BLaER1 treated with 17β-estradiol and CSF1 and Interleukin-3, amounts not matched to agents 10 nM and 100 nM (cell line): ENCODE measurements at regions not wholly inside any gene's neighbourhood (a gene's known extent, or its start where the extent isn't known, plus 50 kb on each side); places are given as distances from the start of the nearest gene placed in this dataset.

Experiments used
- H3K27ac ChIP-seq, 11 experiments: shearing (Covaris generic); formaldehyde crosslinking; 2 replicates each; pipeline ENCODE4 v1.8.1; 2022
- H3K27me3 ChIP-seq, 11 experiments: shearing (Covaris generic); formaldehyde crosslinking; 2 replicates each; pipeline ENCODE4 v1.8.1; 2022
- H3K36me3 ChIP-seq, 11 experiments: shearing (Covaris generic); formaldehyde crosslinking; 2 replicates each; pipeline ENCODE4 v1.8.1; 2022
- H3K4me1 ChIP-seq, 10 experiments: shearing (Covaris generic); formaldehyde crosslinking; 2 replicates each; pipeline ENCODE4 v1.8.1; 2022
- H3K4me2 ChIP-seq, 11 experiments: shearing (Covaris generic); formaldehyde crosslinking; 2 replicates each; pipeline ENCODE4 v1.8.1; 2022
- H3K4me3 ChIP-seq, 10 experiments: shearing (Covaris generic); formaldehyde crosslinking; 2 replicates each; pipeline ENCODE4 v1.8.1; 2022
- H3K9ac ChIP-seq, 11 experiments: shearing (Covaris generic); formaldehyde crosslinking; 2 replicates each; pipeline ENCODE4 v1.8.1; 2022
- H3K9me3 ChIP-seq, 11 experiments: shearing (Covaris generic); formaldehyde crosslinking; replicated peaks in 1 of 11; 2 replicates each; pipeline ENCODE4 v1.8.1; 2022
- H4K20me1 ChIP-seq, 11 experiments: shearing (Covaris generic); formaldehyde crosslinking; 2 replicates each; pipeline ENCODE4 v1.8.1; 2022
- Cebpa-rat ChIP-seq, 11 experiments: shearing (Covaris generic); IDR thresholded peaks; 2 replicates each; pipeline ENCODE4 v1.8.1; 2022

DNA sequence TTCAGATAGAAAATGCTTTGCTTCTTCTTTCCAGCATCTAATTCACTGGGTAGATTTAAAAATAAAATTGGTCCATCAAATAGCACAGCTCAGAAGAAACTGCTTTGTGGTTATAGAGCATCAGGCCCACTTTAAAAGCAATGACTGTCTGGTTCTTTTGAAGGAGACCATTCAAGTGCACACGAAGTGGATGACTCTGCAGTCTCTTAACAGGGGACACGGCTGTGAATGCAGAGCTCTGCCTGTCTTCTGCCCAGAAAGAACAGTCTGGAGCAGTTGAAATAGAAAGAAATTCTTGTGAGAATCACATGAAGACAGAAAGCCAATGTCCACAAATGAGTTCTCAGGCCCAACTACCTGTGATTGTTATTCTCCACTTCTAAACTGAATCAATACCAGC, 138.7 kb upstream of the PLEKHA5 start:
- no peak overlapping the region for H3K27ac ChIP-seq
- no peaks in the 10 kb centered on the region for H3K4me1 ChIP-seq
- no peaks in the 10 kb centered on the region for H3K27me3 ChIP-seq

DNA sequence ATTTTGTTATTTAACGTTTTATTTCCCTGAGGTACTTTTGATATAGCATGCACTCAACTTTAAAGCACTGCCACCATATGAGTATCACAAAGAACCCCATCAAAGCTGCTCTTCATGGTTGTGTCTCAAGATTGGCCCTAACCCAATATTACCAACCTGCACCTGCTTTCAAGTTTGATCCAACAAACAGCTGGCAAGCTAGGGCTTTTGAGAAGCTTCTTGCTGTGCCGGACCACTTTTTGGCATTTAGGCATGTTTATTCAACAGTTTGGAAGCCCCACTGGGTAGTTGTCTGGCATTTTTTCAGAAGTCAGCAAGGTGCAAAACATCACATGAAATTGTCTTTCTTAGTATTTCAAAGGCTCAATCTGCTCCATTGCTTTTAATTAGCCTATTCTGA, 137.2 kb upstream of the PLEKHA5 start:
- Histone ChIP-seq H3K4me2 (no peak overlapping the region), H3K27ac (no peak overlapping the region), H3K36me3 (no peaks in the 10 kb centered on the region), H3K4me3 (no peak overlapping the region), H4K20me1 (no peaks in the 10 kb centered on the region), H3K9me3 (no peaks in the 10 kb centered on the region), H3K4me1 (no peaks in the 10 kb centered on the region), H3K9ac (no peak overlapping the region), H3K27me3 (no peaks in the 10 kb centered on the region)
- no peak for TF ChIP-seq Cebpa-rat (IDR thresholded peaks at IDR 0.05)

More for the DNA sequence above, 138.7 kb upstream of the PLEKHA5 start:
- Histone ChIP-seq H3K36me3 (no peaks in the 10 kb centered on the region), H3K9me3 (no peaks in the 10 kb centered on the region), H3K4me2 (no peak overlapping the region), H3K9ac (no peak overlapping the region), H4K20me1 (no peaks in the 10 kb centered on the region), H3K4me3 (no peak overlapping the region)
- no peak for TF ChIP-seq Cebpa-rat (IDR thresholded peaks at IDR 0.05)

DNA sequence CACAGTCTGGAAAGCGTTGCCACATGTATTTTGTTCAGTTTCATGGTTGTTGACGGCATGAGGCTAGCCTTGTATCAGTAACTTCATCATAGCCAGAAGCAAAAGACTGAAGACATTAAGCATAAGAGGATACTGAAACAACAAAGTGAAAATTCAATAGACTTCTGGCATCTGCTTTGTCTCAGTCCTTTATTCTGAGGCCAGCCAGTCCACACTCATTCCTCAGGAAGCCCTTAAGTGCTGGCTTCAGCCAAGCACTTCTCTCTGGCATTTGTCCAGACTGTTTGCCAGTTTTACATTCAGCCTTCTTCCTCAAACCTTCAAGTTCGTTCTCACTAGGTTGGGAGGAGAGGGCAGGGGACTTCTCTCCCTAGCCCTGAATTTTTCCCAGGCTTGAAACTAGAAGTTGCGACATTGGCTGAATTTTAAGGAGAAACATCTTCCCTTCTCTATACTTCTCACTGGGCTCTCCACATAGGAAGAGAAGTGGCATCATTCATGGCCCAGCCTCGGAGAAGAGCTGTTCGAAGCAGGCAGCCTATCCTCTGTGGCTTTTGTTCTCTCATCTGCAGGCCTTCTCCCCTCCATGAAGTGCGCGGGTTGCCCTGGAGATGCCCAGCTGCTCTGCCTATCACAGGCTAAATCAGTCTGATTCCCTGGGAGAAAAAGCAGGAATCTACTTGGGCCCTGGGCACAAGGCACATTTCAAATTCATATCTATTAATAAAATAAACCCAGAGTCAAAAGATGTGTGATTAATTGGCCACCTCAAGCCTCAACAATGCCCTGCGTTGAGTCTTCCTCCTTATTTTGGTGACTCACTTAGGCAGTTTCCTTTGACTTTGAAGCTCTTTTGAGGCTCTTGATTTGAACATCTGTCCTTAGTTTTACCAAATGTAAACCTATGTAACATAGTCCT, 130.9 kb upstream of the PLEKHA5 start:
- no peaks in the 10 kb centered on the region for H3K27me3 ChIP-seq
- H3K4me1 ChIP-seq = no peaks in the 10 kb centered on the region
- H4K20me1 ChIP-seq = no peaks in the 10 kb centered on the region
- H3K27ac ChIP-seq = no peak overlapping the region
- H3K4me3 ChIP-seq = no peak overlapping the region
- no peaks in the 10 kb centered on the region for H3K9me3 ChIP-seq
- TF ChIP-seq Cebpa-rat (IDR thresholded peaks at IDR 0.05) = peak in 1 of 11 experiments; percentile 44; a peak in 2 of 22 replicates
- H3K9ac ChIP-seq = no peak overlapping the region
- peak overlapping the region in 1 of 11 experiments; percentile 3; a peak in 1 of 22 replicates for H3K4me2 ChIP-seq
- H3K36me3 ChIP-seq = no peaks in the 10 kb centered on the region

DNA sequence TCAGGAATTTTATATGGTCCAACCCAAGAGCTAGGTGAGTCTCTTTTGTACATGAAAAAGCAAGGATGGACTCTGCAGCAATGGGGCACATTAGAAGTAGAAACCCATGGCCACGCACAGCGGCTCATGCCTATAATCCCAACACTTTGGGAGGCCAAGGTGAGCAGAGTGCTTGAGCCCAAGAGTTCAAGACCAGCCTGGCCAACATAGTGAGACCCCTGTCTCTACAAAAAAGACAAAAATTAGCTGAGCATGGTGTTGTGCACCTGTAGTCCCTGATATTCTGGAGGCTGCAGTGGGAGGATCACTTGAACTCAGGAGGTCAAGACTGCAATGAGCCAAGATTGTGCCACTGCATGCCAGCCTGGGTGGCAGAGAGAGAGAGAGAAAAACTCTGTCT, 128.7 kb upstream of the PLEKHA5 start:
- H3K4me2 ChIP-seq = no peak overlapping the region
- no peak overlapping the region for H3K27ac ChIP-seq
- H3K4me1 ChIP-seq = no peaks in the 10 kb centered on the region
- TF ChIP-seq Cebpa-rat (IDR thresholded peaks at IDR 0.05) = no peak
- no peak overlapping the region for H3K4me3 ChIP-seq
- H3K36me3 ChIP-seq = no peaks in the 10 kb centered on the region
- H3K9ac ChIP-seq = no peak overlapping the region
- no peaks in the 10 kb centered on the region for H3K9me3 ChIP-seq
- H3K27me3 ChIP-seq = no peaks in the 10 kb centered on the region
- H4K20me1 ChIP-seq = no peaks in the 10 kb centered on the region

DNA sequence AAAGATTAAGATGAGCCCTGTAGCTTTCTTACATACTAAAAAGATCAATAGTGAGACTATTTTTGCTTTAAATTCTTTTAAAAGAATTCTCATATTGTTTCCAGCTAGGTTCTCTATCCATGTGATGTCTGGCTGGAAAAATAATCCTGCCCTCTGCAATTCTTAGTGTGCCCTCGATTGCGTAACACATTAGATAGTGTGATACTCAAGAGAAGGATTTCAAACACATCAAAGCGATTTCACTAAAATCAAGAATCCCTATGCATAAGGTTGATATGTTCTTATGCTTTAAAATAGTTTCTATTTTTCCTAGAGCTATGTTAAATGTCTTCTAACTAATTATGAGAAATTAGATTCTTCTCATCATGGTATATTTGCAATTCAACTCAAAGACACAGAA, 127.3 kb upstream of the PLEKHA5 start:
- Histone ChIP-seq H3K9ac (no peak overlapping the region), H3K4me2 (no peak overlapping the region), H3K4me1 (no peaks in the 10 kb centered on the region), H3K27me3 (no peaks in the 10 kb centered on the region), H3K36me3 (no peaks in the 10 kb centered on the region), H4K20me1 (no peaks in the 10 kb centered on the region), H3K9me3 (no peaks in the 10 kb centered on the region), H3K27ac (no peak overlapping the region), H3K4me3 (no peak overlapping the region)
- peak in 4 of 11 experiments; percentile 24 to 84 (median 77); a peak in 7 of 22 replicates for TF ChIP-seq Cebpa-rat (IDR thresholded peaks at IDR 0.05)

DNA sequence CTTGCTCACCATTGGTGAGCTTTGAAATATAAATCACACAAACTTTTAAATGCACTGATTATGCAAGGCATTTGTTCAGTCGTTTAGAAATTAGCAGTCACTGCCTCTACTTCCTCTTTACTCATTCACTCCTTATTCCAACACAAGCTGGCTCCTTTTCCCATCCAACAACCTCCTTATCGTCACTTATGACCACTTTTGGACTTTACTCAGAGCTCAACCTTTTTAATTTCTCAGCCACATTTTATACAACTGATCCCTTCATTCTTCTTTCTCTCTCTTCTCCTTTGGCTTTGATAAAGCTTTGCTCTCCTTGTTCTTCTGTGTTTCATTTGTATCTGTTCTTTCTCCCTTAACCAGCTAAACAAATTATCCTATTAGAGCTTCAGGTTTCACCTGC, 126.4 kb upstream of the PLEKHA5 start:
- no peak overlapping the region for H3K27ac ChIP-seq
- no peak overlapping the region for H3K4me2 ChIP-seq
- no peaks in the 10 kb centered on the region for H3K4me1 ChIP-seq

DNA sequence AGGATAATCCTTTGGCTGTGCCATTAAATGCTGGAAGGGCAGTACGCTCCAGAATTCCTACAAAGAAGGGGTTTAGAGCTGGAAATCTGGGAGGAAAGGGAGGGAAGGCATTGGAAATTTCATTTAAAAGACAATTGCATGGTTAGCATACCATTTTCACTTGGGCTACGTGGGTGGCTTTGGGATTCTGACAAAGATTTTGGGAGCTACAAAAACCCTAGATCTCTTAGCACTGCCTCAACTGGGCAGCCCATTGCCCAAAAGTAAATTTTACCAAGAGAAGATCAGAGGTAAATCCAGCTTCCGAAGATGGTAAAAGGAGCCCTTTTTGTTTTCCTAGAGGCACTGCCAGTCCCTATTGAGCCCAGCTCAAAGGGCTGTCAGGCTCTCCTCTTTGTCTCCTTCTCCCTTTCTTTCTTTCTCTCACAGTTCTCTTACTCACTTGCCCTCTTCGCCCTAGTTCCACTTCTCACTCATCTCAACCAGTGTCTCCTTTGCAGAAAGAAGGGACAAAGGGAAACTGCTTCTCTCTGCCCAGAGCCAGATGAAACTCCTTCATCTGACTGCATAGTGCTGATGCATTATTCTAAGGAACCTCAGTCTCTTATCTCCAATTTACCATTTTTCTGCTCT, 125.4 kb upstream of the PLEKHA5 start:
- no peaks in the 10 kb centered on the region for H4K20me1 ChIP-seq
- H3K4me2 ChIP-seq = no peak overlapping the region
- H3K27ac ChIP-seq = no peak overlapping the region
- H3K27me3 ChIP-seq = no peaks in the 10 kb centered on the region
- no peaks in the 10 kb centered on the region for H3K36me3 ChIP-seq
- no peaks in the 10 kb centered on the region for H3K4me1 ChIP-seq
- no peaks in the 10 kb centered on the region for H3K9me3 ChIP-seq
- no peak overlapping the region for H3K4me3 ChIP-seq
- no peak for TF ChIP-seq Cebpa-rat (IDR thresholded peaks at IDR 0.05)
- no peak overlapping the region for H3K9ac ChIP-seq

More for the DNA sequence above, 126.4 kb upstream of the PLEKHA5 start:
- Histone ChIP-seq H3K9me3 (no peaks in the 10 kb centered on the region), H3K27me3 (no peaks in the 10 kb centered on the region), H3K4me3 (no peak overlapping the region), H4K20me1 (no peaks in the 10 kb centered on the region), H3K9ac (no peak overlapping the region), H3K36me3 (no peaks in the 10 kb centered on the region)
- no peak for TF ChIP-seq Cebpa-rat (IDR thresholded peaks at IDR 0.05)

DNA sequence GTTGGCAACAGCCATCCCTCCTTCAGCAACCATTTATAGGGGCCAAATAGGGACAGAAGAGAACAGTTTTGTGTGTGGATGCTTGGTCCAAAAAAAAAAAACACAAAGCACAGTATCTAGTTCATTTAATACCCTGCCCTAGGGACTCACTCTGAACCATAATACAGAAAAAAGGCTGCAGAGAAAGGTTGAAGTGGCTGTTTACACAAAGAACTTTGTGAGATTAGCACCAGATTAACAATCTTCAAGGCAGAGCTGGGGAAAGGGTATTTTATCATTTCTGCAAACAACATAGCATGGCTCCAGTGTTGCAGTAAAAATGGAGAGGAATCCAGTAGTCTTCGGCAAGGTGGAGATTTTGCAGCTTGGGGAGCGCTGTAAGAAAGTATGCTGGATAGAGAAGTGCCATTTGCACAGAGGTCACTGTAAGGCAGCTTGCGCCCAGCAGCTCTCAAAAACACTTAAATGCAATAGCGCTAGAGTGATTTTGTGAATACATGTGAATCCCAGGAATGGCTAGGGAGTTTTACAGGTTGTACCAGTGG, 124.2 kb upstream of the PLEKHA5 start:
- no peak overlapping the region for H3K9ac ChIP-seq
- H3K27me3 ChIP-seq = no peaks in the 10 kb centered on the region
- no peak overlapping the region for H3K27ac ChIP-seq
- TF ChIP-seq Cebpa-rat (IDR thresholded peaks at IDR 0.05) = no peak
- no peaks in the 10 kb centered on the region for H3K36me3 ChIP-seq
- no peak overlapping the region for H3K4me2 ChIP-seq
- no peaks in the 10 kb centered on the region for H3K9me3 ChIP-seq
- no peaks in the 10 kb centered on the region for H4K20me1 ChIP-seq
- H3K4me1 ChIP-seq = no peaks in the 10 kb centered on the region
- no peak overlapping the region for H3K4me3 ChIP-seq

DNA sequence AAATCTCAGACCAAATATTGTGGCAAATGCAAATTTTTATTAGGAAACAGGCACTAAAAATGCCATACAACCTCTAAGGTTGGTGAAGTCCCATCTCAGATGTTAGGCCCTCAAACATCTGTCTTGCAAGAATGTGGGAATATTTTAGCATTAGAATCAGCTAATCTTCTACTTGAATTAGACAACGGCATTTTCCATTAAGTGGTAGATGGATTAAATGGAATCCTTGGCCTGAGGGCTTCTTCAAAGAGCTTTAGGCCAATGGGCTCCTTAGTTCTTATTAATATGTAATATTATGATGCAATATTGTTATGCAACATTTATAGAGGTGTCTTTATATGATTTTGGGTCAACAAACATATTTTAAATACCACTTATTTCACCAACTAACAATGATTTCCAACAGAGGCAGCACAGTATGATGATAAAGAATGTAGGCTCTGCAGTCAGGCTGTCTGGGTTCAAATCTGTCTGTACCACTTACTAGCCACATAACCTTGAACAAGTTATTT, 122.9 kb upstream of the PLEKHA5 start:
- H3K9ac ChIP-seq = no peak overlapping the region
- no peaks in the 10 kb centered on the region for H3K27me3 ChIP-seq
- H3K4me1 ChIP-seq = no peaks in the 10 kb centered on the region
- no peak; a peak in 1 of 22 replicates for TF ChIP-seq Cebpa-rat (IDR thresholded peaks at IDR 0.05)
- H3K9me3 ChIP-seq = no peaks in the 10 kb centered on the region
- H3K27ac ChIP-seq = no peak overlapping the region
- no peak overlapping the region for H3K4me3 ChIP-seq
- no peak overlapping the region for H3K4me2 ChIP-seq
- no peaks in the 10 kb centered on the region for H3K36me3 ChIP-seq
- H4K20me1 ChIP-seq = no peaks in the 10 kb centered on the region
